ENCODE measurements at regions not wholly inside any gene's neighbourhood (a gene's known extent, or its start where the extent isn't known, plus 50 kb on each side); places are given as distances from the start of the nearest gene placed in this dataset.

GRCh38 chr5:99122976-99123375 lies 194.2 kb upstream of the CHD1 start:
- no peak for DNase-seq (ENCODE audit: low read depth)

DNA sequence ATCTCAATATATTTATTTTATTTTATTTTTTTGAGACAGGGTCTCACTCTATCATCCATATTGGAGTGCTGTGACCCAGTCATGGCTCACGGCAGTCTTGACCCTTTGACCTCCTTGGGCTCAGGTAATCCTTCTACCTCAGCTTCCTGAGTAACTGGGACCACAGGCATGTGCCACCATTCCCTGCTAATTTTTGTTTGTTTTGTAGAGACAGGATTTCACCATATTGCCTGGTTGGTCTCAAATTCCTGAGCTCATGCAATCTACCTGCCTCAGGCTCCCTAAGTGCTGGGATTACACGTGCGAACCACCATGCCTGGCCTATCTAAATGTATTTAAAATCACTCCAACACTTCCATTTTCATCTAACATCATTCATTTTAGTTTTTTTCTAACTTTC lies 190.5 kb upstream of the CHD1 start:
- DNase-seq (ENCODE audit: low read depth), result no peak

DNA sequence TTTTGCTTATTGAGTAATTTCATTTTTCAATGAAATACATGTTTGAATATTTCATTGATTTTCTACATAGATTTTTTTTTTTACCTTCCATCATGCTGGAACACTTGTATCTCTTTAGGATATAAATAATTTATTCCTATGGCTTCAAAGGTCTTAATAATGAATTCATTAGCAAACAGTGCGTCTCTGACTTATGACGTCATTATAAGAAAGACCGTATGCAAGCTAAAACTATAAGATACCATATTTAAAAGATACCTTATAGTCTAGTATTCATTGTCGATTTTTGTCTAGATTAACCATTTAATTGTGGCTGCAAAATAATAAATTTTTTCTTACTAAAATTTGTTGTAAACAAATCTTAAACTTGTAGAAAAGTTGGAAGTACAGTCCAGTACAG lies 187.7 kb upstream of the CHD1 start:
- DNase-seq (ENCODE audit: low read depth), result no peak

DNA sequence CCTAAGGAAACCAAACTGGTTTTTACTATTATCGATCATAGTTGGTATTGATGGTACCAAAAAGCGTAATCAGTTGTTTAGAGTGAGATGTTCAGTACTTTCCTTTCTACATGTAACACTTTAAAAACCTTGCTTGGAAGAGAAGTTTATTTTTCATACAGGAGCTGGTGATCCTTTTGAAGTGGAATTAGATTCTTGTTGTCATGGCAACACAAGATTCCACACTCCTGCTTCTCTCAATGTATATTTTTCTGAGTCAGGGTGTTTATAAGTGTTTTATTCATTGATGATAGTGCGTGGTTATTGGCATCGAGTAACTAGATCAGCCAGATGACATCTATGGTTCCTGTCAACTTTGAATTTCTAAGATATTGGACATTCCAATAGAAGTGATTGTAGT lies 181.1 kb upstream of the CHD1 start:
- DNase-seq (ENCODE audit: low read depth), result no peak

DNA sequence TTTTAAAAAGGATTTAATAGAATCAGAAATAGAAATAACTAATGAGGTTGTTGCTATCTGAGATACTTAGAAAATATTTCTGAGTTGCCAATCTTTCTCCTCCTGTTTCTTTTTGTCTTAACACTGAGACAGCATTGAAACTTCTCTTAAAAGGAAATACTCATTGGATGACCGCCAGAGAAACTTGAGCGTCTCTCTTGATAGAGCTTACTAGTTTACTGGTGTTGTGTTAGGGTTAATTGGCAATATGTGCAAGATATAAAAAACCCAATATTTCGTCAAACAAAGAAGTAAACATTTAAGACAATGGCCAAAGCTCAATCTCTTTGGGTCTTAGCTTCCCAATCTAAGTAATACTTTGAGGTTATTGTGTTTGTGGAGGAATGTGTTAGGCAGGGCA lies 176.4 kb upstream of the CHD1 start:
- no peak for DNase-seq (ENCODE audit: low read depth)

- no peak for DNase-seq (ENCODE audit: low read depth)
These were observed 175.8 kb upstream of the CHD1 start for GRCh38 chr5:99104538-99105132.

- DNase-seq (ENCODE audit: low read depth), result no peak
These were observed 173.4 kb upstream of the CHD1 start for GRCh38 chr5:99102073-99102697.

- no peak for DNase-seq (ENCODE audit: low read depth)
These were observed 170.9 kb upstream of the CHD1 start for GRCh38 chr5:99099691-99100090.

DNA sequence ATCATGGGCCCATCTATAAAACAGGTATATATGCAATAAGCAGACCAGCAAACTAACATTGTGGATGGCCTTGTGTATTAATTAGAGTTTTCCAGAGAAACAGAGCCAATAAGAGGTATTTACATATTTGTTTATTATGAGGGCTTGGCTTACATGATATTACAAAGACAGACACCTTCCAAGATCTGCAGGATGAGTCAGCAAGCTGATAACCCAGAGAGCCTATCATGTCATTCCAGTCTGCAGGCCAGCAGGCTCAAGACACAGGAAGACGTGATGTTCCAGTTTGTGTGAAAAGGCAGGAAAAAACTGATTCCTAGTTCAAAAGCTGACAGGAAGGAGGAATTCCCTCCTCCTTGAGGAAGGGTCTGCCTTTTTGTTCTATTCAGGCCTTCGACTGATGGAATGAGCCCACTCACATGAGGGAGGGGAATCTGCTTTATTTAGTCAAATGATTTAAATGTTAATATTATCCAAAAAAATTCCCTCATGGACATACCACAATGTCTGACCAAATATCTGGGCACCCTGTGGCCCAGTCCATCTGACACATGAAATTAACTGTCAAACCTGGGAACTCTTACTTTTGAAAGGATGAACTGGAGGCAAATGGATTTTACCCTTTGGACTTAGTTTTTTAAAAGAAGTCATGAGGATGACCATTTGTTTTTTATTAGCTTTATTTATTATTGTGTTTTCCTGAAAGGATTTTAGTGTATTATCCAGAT lies 161.2 kb upstream of the CHD1 start:
- DNase-seq (ENCODE audit: low read depth), result no peak

GRCh38 chr5:99088309-99088708 lies 159.5 kb upstream of the CHD1 start:
- DNase-seq (ENCODE audit: low read depth), result no peak

DNA sequence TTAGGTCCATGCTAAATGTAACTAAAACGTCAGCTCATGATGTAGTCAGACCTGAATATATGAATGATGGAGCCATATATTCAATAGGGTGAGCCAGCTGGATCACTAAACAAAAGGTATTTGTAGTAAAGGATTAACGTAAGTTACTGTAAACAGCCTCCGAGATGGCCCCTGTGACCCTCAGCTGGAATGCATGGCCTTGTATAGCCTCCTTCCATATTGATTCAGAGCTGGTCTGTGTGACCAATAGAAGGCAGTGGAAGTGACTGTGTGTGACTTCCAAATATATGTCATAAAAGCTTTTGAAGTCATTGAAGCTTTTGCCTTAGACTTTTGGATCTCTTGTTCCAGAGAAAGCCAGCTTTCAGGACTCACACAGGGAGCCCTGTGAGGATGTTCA lies 154.4 kb upstream of the CHD1 start:
- no peak for DNase-seq (ENCODE audit: low read depth)

- no peak for DNase-seq (ENCODE audit: low read depth)
These were observed 152.9 kb upstream of the CHD1 start for GRCh38 chr5:99081711-99082110.

GRCh38 chr5:99076723-99077640 lies 148.2 kb upstream of the CHD1 start:
- no peak for DNase-seq (ENCODE audit: low read depth)

- DNase-seq (ENCODE audit: low read depth), result no peak
These were observed 144.0 kb upstream of the CHD1 start for GRCh38 chr5:99072846-99073245.

GRCh38 chr5:99070822-99071221 lies 142.0 kb upstream of the CHD1 start:
- DNase-seq (ENCODE audit: low read depth), result no peak

DNA sequence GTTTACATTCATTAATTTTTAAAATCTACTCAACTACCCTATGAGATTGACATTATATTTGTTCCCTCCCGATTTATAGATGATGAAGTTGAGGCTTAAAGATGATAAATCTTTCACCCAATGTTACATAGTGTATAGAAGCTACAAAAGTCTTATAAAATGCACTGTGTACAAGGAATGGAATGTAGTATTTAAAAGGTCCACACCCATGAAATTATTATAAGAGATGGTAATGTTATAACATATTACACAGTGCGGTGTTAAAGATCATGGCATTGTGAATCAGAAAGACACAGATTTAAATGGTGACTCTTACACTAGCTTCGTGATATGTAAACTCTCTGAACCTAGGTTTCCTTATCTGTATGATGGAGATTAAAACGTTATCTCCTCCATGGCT lies 141.6 kb upstream of the CHD1 start:
- no peak for DNase-seq (ENCODE audit: low read depth)

- no peak for DNase-seq (ENCODE audit: low read depth)
These were observed 140.3 kb upstream of the CHD1 start for GRCh38 chr5:99068944-99069650.

- DNase-seq (ENCODE audit: low read depth), result no peak
These were observed 134.9 kb upstream of the CHD1 start for GRCh38 chr5:99063737-99064136.

- peak; percentile 64 for DNase-seq (ENCODE audit: low read depth)
These were observed 132.9 kb upstream of the CHD1 start for GRCh38 chr5:99061711-99062110.

DNA sequence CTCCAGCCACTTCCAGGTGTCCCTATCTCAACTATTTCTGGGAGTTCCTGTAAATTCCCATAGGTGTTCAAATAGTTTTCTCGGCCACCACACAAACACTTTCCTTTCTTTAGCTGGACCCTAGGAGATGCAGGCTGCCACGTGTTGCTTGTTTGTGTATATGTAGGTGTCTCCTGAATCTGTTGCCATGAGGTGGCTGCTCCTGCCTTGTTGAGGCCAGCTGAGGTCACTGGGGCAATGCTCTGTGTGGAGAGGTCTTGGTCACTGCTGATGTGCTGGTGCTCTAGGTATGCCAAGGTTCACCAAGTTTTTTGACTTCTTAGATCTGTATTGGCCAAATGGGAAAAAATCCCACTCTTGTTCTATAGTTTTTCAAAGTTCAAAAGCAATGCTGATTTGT lies 132.5 kb upstream of the CHD1 start:
- no peak for DNase-seq (ENCODE audit: low read depth)

DNA sequence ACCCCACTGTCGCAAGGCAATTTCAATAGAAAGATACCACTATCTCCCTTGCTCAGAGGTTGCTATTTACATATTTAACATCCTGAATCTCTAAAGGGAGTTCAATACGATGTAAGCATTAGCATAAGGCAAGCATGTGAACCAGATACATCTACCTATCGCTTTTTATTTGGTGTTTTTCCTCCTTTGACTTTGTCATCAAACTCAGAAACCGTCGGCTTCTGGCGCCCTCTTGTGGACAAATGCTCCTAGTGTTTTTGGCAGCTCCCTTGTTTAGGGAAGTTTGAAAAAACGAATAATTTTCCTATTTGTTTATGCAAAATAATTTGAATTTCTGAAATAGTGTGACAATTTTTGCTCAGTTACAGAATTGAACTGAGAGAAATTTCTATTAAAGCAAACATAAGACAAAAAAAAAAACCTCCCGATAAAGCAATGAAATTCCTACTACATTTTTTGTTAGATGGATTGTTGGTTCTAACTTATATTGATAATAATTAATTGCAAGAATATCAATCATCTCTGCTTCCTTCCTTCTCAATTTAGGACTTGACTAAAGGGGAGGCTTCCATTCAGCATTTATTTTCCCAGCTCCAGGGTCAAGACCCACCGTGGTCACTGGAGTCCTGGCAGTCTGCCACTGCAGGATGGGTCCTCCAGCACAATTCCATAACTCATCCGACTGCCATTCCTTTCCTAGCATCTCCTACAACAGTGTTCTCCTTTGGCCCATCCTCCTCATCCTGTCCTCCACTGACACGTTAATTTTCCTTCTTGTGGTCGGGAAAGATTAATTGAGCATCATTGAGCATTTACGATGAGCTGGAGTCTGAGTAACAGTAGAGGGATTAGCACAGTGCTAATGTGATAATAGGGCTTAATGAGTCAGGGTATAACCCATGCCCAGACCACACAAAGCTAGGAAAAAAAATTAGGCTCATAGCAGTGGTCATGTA lies 131.8 kb upstream of the CHD1 start:
- DNase-seq (ENCODE audit: low read depth), result no peak
